H9 (cell line): ENCODE measurements at regions not wholly inside any gene's neighbourhood (a gene's known extent, or its start where the extent isn't known, plus 50 kb on each side); places are given as distances from the start of the nearest gene placed in this dataset.

ENCODE experiments used
- DNase-seq: peaks from one replicate; pipeline ENCODE4 v3.0.0-alpha.2; 2017
- H2AFZ ChIP-seq: one replicate; pipeline ENCODE4 v1.6.1; 2013; ENCODE audit warnings: mild to moderate bottlenecking, low read length, control low read depth, moderate library complexity
- H2AK5ac ChIP-seq: 2 replicates; pipeline ENCODE4 v1.6.1; 2013; ENCODE audit warnings: low read length, control low read depth, mixed read lengths; ENCODE audit not compliant: insufficient read length
- H2BK120ac ChIP-seq: one replicate; pipeline ENCODE4 v1.6.1; 2013; ENCODE audit warnings: low read depth, mild to moderate bottlenecking, low read length, control low read depth, inconsistent platforms; ENCODE audit not compliant: poor library complexity, severe bottlenecking
- H2BK12ac ChIP-seq: 2 replicates; pipeline ENCODE4 v1.6.1; 2013; ENCODE audit warnings: low read length, control low read depth, mixed read lengths, low read depth; ENCODE audit not compliant: insufficient read length
- H2BK15ac ChIP-seq: 2 replicates; pipeline ENCODE4 v1.6.1; 2013; ENCODE audit warnings: low read depth, low read length, control low read depth
- H2BK20ac ChIP-seq: one replicate; pipeline ENCODE4 v1.6.1; 2013; ENCODE audit warnings: low read depth, mild to moderate bottlenecking, low read length, control low read depth, inconsistent platforms; ENCODE audit not compliant: poor library complexity, severe bottlenecking
- H2BK5ac ChIP-seq: 2 replicates; pipeline ENCODE4 v1.6.1; 2013; ENCODE audit warnings: low read length, control low read depth, mixed read lengths; ENCODE audit not compliant: insufficient read length
- H3K14ac ChIP-seq: 2 replicates; pipeline ENCODE4 v1.6.1; 2013; ENCODE audit warnings: low read length, control low read depth; ENCODE audit not compliant: insufficient read depth
- H3K18ac ChIP-seq: 2 replicates; pipeline ENCODE4 v1.6.1; 2013; ENCODE audit warnings: low read depth, mild to moderate bottlenecking, mixed read lengths, low read length, control low read depth; ENCODE audit not compliant: insufficient read length
- H3K23ac ChIP-seq: 2 replicates; pipeline ENCODE4 v1.6.1; 2013; ENCODE audit warnings: low read length, control low read depth, mixed read lengths, low read depth; ENCODE audit not compliant: insufficient read length
- H3K23me2 ChIP-seq: 2 replicates; pipeline ENCODE4 v1.6.1; 2013; ENCODE audit warnings: low read depth, mild to moderate bottlenecking, mixed read lengths, low read length, control low read depth; ENCODE audit not compliant: insufficient read length, poor library complexity, severe bottlenecking
- H3K27ac ChIP-seq: 2 replicates; pipeline ENCODE4 v1.5.1; 2013; ENCODE audit warnings: low read length, control low read depth, mixed read lengths, low read depth; ENCODE audit not compliant: insufficient read length
- H3K27me3 ChIP-seq: 2 replicates; pipeline ENCODE4 v1.6.1; 2013; ENCODE audit warnings: low read length, control low read depth, inconsistent platforms; ENCODE audit not compliant: insufficient read depth
- H3K4ac ChIP-seq: 2 replicates; pipeline ENCODE4 v1.6.1; 2013; ENCODE audit warnings: low read depth, mild to moderate bottlenecking, control low read depth, inconsistent platforms, low read length, moderate library complexity
- H3K4me1 ChIP-seq: 2 replicates; pipeline ENCODE4 v1.6.1; 2013; ENCODE audit warnings: low read length, control low read depth, inconsistent platforms; ENCODE audit not compliant: insufficient read depth
- H3K4me2 ChIP-seq: 2 replicates; pipeline ENCODE4 v1.6.1; 2013; ENCODE audit warnings: low read length, control low read depth, mixed read lengths; ENCODE audit not compliant: insufficient read length, insufficient read depth
- H3K56ac ChIP-seq: 2 replicates; pipeline ENCODE4 v1.6.1; 2013; ENCODE audit warnings: low read depth, mild to moderate bottlenecking, mixed read lengths, low read length, control low read depth; ENCODE audit not compliant: insufficient read length
- H3K79me1 ChIP-seq: 2 replicates; pipeline ENCODE4 v1.6.1; 2013; ENCODE audit warnings: low read depth, mild to moderate bottlenecking, moderate library complexity, low read length, control low read depth, inconsistent platforms; ENCODE audit not compliant: insufficient read depth, poor library complexity, severe bottlenecking
- H3K79me2 ChIP-seq: 2 replicates; pipeline ENCODE4 v1.6.1; 2013; ENCODE audit warnings: low read length, control low read depth, inconsistent platforms; ENCODE audit not compliant: insufficient read depth
- H3K9ac ChIP-seq: 2 replicates; pipeline ENCODE4 v1.6.1; 2013; ENCODE audit warnings: low read length, control low read depth, mixed read lengths; ENCODE audit not compliant: insufficient read length; ENCODE audit errors: extremely low read depth
- H3K9me3 ChIP-seq: one replicate; pipeline ENCODE4 v1.6.1; 2013; ENCODE audit warnings: low read depth, low read length, inconsistent platforms; ENCODE audit not compliant: control insufficient read depth
- H3T11ph ChIP-seq: one replicate; pipeline ENCODE4 v1.6.1; 2013; ENCODE audit warnings: mild to moderate bottlenecking, low read length, control low read depth, inconsistent platforms
- H4K20me1 ChIP-seq: one replicate; pipeline ENCODE4 v1.6.1; 2013; ENCODE audit not compliant: control insufficient read depth, insufficient read length, insufficient read depth
- H4K5ac ChIP-seq: 2 replicates; pipeline ENCODE4 v1.6.1; 2013; ENCODE audit warnings: low read depth, mild to moderate bottlenecking, mixed read lengths, low read length, control low read depth; ENCODE audit not compliant: insufficient read length
- H4K8ac ChIP-seq: replicated peaks from 2 replicates; pipeline ENCODE4 v1.6.1; 2013; ENCODE audit warnings: low read length, control low read depth, mixed read lengths, low read depth; ENCODE audit not compliant: insufficient read length
- H4K91ac ChIP-seq: 2 replicates; pipeline ENCODE4 v1.6.1; 2013; ENCODE audit warnings: low read depth, mild to moderate bottlenecking, moderate library complexity, mixed read lengths, low read length, control low read depth; ENCODE audit not compliant: insufficient read length
- H3K27ac Mint-ChIP-seq, 3 experiments: 2 replicates in 2 of 3; 3 replicates in 1 of 3; pipeline ENCODE4 v1.8.0; 2020 to 2021; ENCODE audit warnings: mixed read lengths in 3 of 3, mild to moderate bottlenecking in 1 of 3, moderate library complexity in 1 of 3
- H3K27me3 Mint-ChIP-seq: 2 replicates; pipeline ENCODE4 v1.8.0; 2021; ENCODE audit warnings: low read depth, mild to moderate bottlenecking, moderate library complexity, mixed read lengths
- H3K36me3 Mint-ChIP-seq, 3 experiments: 2 replicates in 2 of 3; 3 replicates in 1 of 3; pipeline ENCODE4 v1.8.0; 2020 to 2021; ENCODE audit warnings: low read depth in 3 of 3, mixed read lengths in 3 of 3; ENCODE audit not compliant: insufficient read depth in 1 of 3
- H3K4me1 Mint-ChIP-seq, 2 experiments: 2 replicates each; pipeline ENCODE4 v1.8.0; 2020; ENCODE audit warnings: mixed read lengths in 2 of 2
- H3K4me3 Mint-ChIP-seq, 2 experiments: 2 replicates in 1 of 2; 3 replicates in 1 of 2; pipeline ENCODE4 v1.8.0; 2020 to 2021; ENCODE audit warnings: mild to moderate bottlenecking in 2 of 2, mixed read lengths in 2 of 2, moderate library complexity in 1 of 2
- H3K9me3 Mint-ChIP-seq, 2 experiments: 2 replicates in 1 of 2; 3 replicates in 1 of 2; pipeline ENCODE4 v1.8.0; 2020; ENCODE audit warnings: mild to moderate bottlenecking in 2 of 2, mixed read lengths in 2 of 2, moderate library complexity in 1 of 2
- CTCF ChIP-seq: fragments of 200-600 bp; sonication (generic); conservative IDR thresholded peaks from 3 replicates; pipeline ENCODE4 v1.8.0; 2021; ENCODE audit warnings: antibody characterized with exemption, mild to moderate bottlenecking

- no peaks in the 10 kb centered on the region for H3K23me2 ChIP-seq
- H2BK20ac ChIP-seq = no peak overlapping the region
- H3K27ac ChIP-seq = no peak overlapping the region
- no peak overlapping the region for H3K14ac ChIP-seq
- H3K9ac ChIP-seq = no peak overlapping the region
- no peak overlapping the region for H2BK12ac ChIP-seq
- H3K79me2 ChIP-seq = no peaks in the 10 kb centered on the region
- no peak overlapping the region for H3K56ac ChIP-seq
- H2BK15ac ChIP-seq = no peak overlapping the region
- H4K5ac ChIP-seq = no peak overlapping the region
- no peak for TF ChIP-seq CTCF
- H3K4me1 ChIP-seq = no peaks in the 10 kb centered on the region
- Mint-ChIP-seq H3K36me3 (no peaks in the 10 kb centered on the region; a peak in 1 of 7 replicates), H3K4me3 (no peak overlapping the region), H3K4me1 (peaks cover 4 to 8% of the 10 kb centered on the region in 2 experiments; a peak in 3 of 4 replicates), H3K27ac (no peak overlapping the region), H3K27me3 (peaks cover 4% of the 10 kb centered on the region), H3K9me3 (no peaks in the 10 kb centered on the region)
- no peaks in the 10 kb centered on the region for H4K20me1 ChIP-seq
- H2AFZ ChIP-seq = no peak overlapping the region
- DNase-seq = no peak
- no peak overlapping the region for H4K8ac ChIP-seq
- H3K23ac ChIP-seq = no peak overlapping the region
- no peak overlapping the region for H2BK5ac ChIP-seq
- H4K91ac ChIP-seq = no peak overlapping the region
- no peak overlapping the region for H3K4me2 ChIP-seq
- no peak overlapping the region for H3K18ac ChIP-seq
- no peaks in the 10 kb centered on the region for H3K9me3 ChIP-seq
- H3K79me1 ChIP-seq = no peaks in the 10 kb centered on the region
- no peak overlapping the region for H2AK5ac ChIP-seq
- no peak overlapping the region for H3T11ph ChIP-seq
- no peak overlapping the region for H2BK120ac ChIP-seq
- H3K27me3 ChIP-seq = no peaks in the 10 kb centered on the region
- no peak overlapping the region for H3K4ac ChIP-seq
These were observed 275.3 kb upstream of the THRB start for GRCh38 chr3:24769918-24770317.
